GM12878 (cell line): ENCODE measurements at regions not wholly inside any gene's neighbourhood (a gene's known extent, or its start where the extent isn't known, plus 50 kb on each side); places are given as distances from the start of the nearest gene placed in this dataset.

Experiments used
- BHLHE40 ChIP-seq, 2 experiments: fragments of 450-650 bp in 1 of 2; IDR thresholded peaks; 2 replicates each; pipeline ENCODE4 v1.6.1; 2011 to 2017; ENCODE audit warnings: low read depth in 2 of 2, borderline replicate concordance in 1 of 2, improper control_type of control experiment in 1 of 2, low read length in 1 of 2, mild to moderate bottlenecking in 1 of 2
- CREB1 ChIP-seq: IDR thresholded peaks from 2 replicates; pipeline ENCODE4 v1.6.1; 2012; ENCODE audit warnings: low read depth, mild to moderate bottlenecking, inconsistent platforms
- EZH2 ChIP-seq: IDR thresholded peaks from 2 replicates; pipeline ENCODE4 v1.6.1; 2012; ENCODE audit warnings: low read depth, mild to moderate bottlenecking, control low read depth, inconsistent platforms, low read length, borderline replicate concordance; ENCODE audit not compliant: control insufficient read depth
- GATAD2B ChIP-seq: fragments of 450-650 bp; conservative IDR thresholded peaks from 2 replicates; pipeline ENCODE4 v1.6.1; 2017; ENCODE audit warnings: low read depth, mild to moderate bottlenecking, moderate library complexity
- JUND ChIP-seq: IDR thresholded peaks from 2 replicates; pipeline ENCODE4 v1.6.1; 2012; ENCODE audit warnings: low read depth, mild to moderate bottlenecking, low read length, improper control_type of control experiment, moderate library complexity
- KDM1A ChIP-seq: fragments of 200-600 bp; sonication (generic); IDR thresholded peaks from 2 replicates; pipeline ENCODE4 v1.6.1; 2016; ENCODE audit warnings: borderline replicate concordance
- LARP7 ChIP-seq: fragments of 450-650 bp; IDR thresholded peaks from 2 replicates; pipeline ENCODE4 v1.6.1; 2017; ENCODE audit warnings: mild to moderate bottlenecking
- MTA3 ChIP-seq: IDR thresholded peaks from 2 replicates; pipeline ENCODE4 v1.6.1; 2012; ENCODE audit warnings: low read length, inconsistent platforms, borderline replicate concordance
- NBN ChIP-seq: fragments of 450-650 bp; IDR thresholded peaks from 2 replicates; pipeline ENCODE4 v1.6.1; 2016
- NR2C2 ChIP-seq: IDR thresholded peaks from 2 replicates; pipeline ENCODE4 v1.6.1; 2011; ENCODE audit warnings: borderline replicate concordance, low read depth; ENCODE audit not compliant: control insufficient read depth, insufficient read length
- SPI1 ChIP-seq: IDR thresholded peaks from 2 replicates; pipeline ENCODE4 v1.6.1; 2011; ENCODE audit warnings: low read depth, mild to moderate bottlenecking, low read length, moderate library complexity, borderline replicate concordance; ENCODE audit not compliant: insufficient read depth
- SREBF1 ChIP-seq: IDR thresholded peaks from 2 replicates; pipeline ENCODE4 v1.6.1; 2012; ENCODE audit warnings: mild to moderate bottlenecking, low read length
- WRNIP1 ChIP-seq: IDR thresholded peaks from 2 replicates; pipeline ENCODE4 v1.6.1; 2011; ENCODE audit warnings: low read depth, low read length, improper control_type of control experiment, borderline replicate concordance
- ZNF622 ChIP-seq: fragments of 450-650 bp; IDR thresholded peaks from 2 replicates; pipeline ENCODE4 v1.6.1; 2017; ENCODE audit warnings: mild to moderate bottlenecking, inconsistent platforms
- TF ChIP-seq, protein P1 (sequence below): fragments of 450-650 bp; formaldehyde crosslinking; IDR thresholded peaks from 2 replicates; pipeline ENCODE4 v1.5.0; 2022; ENCODE audit warnings: mild to moderate bottlenecking, missing genetic modification characterization
- TF ChIP-seq, protein P2 (sequence below): IDR thresholded peaks from 2 replicates; pipeline ENCODE4 v1.6.1; 2011; ENCODE audit warnings: mild to moderate bottlenecking, low read depth, low read length, moderate library complexity; ENCODE audit not compliant: insufficient replicate concordance
- TF ChIP-seq, protein P3 (sequence below): fragments of 450-650 bp; conservative IDR thresholded peaks from 2 replicates; pipeline ENCODE4 v1.6.1; 2017; ENCODE audit warnings: mild to moderate bottlenecking, moderate library complexity
- TF ChIP-seq, protein P4 (sequence below): fragments of 450-650 bp; IDR thresholded peaks from 2 replicates; pipeline ENCODE4 v1.6.1; 2016; ENCODE audit warnings: mild to moderate bottlenecking, moderate library complexity, borderline replicate concordance

DNA sequence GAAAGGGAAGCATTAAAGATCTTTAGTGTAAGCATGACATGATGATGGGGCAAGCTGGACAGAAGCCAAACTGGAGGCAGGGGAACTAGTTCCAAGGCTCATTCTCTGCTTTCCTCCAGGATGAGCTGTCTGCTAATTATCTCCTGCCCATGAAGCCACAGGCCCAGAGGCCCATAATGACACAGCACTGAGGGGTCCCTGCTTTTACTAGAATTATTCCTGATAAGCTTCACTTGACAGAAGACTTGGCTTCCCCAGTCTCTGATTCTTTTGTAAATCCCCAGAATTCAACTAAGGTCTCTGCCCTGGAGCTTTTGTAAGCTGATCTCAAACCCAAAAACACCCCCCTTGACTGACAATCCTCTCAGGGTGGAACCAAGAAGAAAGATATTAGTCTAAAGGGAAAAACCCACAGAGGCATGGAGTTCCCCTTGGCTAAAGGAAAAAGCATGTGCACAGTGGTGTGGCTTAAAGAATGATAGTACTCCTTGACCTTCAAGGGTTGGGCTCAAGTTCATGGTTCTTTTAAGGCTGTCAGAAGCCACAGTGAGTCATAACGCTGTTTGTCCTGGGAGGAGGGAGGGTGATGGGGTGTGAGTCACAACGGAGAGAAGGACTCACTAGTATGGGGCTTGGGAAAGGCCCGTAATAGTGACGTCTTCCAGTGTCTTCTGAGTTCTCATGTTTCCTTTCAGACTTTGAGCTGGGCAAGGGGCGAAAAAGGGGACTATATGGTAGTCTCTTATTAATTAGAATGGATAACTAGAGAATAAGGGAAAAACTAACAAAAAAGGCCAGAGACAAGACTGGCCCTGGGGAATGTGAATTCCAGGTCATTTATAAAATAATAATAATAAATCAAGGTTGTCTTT, 146.0 kb upstream of the CPEB2 start (continued):
- TF ChIP-seq JUND = peak; percentile 77; the same call in 1 of the 2 replicates
- TF ChIP-seq, protein P1, sequence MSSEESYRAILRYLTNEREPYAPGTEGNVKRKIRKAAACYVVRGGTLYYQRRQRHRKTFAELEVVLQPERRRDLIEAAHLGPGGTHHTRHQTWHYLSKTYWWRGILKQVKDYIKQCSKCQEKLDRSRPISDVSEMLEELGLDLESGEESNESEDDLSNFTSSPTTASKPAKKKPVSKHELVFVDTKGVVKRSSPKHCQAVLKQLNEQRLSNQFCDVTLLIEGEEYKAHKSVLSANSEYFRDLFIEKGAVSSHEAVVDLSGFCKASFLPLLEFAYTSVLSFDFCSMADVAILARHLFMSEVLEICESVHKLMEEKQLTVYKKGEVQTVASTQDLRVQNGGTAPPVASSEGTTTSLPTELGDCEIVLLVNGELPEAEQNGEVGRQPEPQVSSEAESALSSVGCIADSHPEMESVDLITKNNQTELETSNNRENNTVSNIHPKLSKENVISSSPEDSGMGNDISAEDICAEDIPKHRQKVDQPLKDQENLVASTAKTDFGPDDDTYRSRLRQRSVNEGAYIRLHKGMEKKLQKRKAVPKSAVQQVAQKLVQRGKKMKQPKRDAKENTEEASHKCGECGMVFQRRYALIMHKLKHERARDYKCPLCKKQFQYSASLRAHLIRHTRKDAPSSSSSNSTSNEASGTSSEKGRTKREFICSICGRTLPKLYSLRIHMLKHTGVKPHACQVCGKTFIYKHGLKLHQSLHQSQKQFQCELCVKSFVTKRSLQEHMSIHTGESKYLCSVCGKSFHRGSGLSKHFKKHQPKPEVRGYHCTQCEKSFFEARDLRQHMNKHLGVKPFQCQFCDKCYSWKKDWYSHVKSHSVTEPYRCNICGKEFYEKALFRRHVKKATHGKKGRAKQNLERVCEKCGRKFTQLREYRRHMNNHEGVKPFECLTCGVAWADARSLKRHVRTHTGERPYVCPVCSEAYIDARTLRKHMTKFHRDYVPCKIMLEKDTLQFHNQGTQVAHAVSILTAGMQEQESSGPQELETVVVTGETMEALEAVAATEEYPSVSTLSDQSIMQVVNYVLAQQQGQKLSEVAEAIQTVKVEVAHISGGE = no peak
- TF ChIP-seq WRNIP1 = no peak
- peak; percentile 63; the same call in 1 of the 2 replicates for TF ChIP-seq SPI1
- no peak for TF ChIP-seq ZNF622
- TF ChIP-seq, protein P2, sequence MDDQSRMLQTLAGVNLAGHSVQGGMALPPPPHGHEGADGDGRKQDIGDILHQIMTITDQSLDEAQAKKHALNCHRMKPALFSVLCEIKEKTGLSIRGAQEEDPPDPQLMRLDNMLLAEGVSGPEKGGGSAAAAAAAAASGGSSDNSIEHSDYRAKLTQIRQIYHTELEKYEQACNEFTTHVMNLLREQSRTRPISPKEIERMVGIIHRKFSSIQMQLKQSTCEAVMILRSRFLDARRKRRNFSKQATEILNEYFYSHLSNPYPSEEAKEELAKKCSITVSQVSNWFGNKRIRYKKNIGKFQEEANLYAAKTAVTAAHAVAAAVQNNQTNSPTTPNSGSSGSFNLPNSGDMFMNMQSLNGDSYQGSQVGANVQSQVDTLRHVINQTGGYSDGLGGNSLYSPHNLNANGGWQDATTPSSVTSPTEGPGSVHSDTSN = peak; percentile 54
- TF ChIP-seq LARP7 = no peak
- TF ChIP-seq, protein P3, sequence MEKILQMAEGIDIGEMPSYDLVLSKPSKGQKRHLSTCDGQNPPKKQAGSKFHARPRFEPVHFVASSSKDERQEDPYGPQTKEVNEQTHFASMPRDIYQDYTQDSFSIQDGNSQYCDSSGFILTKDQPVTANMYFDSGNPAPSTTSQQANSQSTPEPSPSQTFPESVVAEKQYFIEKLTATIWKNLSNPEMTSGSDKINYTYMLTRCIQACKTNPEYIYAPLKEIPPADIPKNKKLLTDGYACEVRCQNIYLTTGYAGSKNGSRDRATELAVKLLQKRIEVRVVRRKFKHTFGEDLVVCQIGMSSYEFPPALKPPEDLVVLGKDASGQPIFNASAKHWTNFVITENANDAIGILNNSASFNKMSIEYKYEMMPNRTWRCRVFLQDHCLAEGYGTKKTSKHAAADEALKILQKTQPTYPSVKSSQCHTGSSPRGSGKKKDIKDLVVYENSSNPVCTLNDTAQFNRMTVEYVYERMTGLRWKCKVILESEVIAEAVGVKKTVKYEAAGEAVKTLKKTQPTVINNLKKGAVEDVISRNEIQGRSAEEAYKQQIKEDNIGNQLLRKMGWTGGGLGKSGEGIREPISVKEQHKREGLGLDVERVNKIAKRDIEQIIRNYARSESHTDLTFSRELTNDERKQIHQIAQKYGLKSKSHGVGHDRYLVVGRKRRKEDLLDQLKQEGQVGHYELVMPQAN = no peak
- TF ChIP-seq KDM1A = no peak
- peak; percentile 80 to 88 for TF ChIP-seq BHLHE40 (IDR thresholded peaks at IDR 0.05; ENCODE audit: borderline replicate concordance in 1 of 2, low read depth in 2 of 2, low read length in 1 of 2)
- TF ChIP-seq GATAD2B = 0 out of 2 replicates have a peak, but pooled peaks have one; percentile 25
- no peak for TF ChIP-seq EZH2
- TF ChIP-seq NR2C2 = no peak
- peak; percentile 92 for TF ChIP-seq NBN
- TF ChIP-seq MTA3 = peak; percentile 72; the same call in 1 of the 2 replicates
- peak; percentile 70; the same call in 1 of the 2 replicates for TF ChIP-seq CREB1
- TF ChIP-seq, protein P4, sequence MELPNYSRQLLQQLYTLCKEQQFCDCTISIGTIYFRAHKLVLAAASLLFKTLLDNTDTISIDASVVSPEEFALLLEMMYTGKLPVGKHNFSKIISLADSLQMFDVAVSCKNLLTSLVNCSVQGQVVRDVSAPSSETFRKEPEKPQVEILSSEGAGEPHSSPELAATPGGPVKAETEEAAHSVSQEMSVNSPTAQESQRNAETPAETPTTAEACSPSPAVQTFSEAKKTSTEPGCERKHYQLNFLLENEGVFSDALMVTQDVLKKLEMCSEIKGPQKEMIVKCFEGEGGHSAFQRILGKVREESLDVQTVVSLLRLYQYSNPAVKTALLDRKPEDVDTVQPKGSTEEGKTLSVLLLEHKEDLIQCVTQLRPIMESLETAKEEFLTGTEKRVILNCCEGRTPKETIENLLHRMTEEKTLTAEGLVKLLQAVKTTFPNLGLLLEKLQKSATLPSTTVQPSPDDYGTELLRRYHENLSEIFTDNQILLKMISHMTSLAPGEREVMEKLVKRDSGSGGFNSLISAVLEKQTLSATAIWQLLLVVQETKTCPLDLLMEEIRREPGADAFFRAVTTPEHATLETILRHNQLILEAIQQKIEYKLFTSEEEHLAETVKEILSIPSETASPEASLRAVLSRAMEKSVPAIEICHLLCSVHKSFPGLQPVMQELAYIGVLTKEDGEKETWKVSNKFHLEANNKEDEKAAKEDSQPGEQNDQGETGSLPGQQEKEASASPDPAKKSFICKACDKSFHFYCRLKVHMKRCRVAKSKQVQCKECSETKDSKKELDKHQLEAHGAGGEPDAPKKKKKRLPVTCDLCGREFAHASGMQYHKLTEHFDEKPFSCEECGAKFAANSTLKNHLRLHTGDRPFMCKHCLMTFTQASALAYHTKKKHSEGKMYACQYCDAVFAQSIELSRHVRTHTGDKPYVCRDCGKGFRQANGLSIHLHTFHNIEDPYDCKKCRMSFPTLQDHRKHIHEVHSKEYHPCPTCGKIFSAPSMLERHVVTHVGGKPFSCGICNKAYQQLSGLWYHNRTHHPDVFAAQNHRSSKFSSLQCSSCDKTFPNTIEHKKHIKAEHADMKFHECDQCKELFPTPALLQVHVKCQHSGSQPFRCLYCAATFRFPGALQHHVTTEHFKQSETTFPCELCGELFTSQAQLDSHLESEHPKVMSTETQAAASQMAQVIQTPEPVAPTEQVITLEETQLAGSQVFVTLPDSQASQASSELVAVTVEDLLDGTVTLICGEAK = no peak
- TF ChIP-seq SREBF1 = peak; percentile 27; the same call in 1 of the 2 replicates
